Stimulated activated CD8-positive, alpha-beta memory T cell treated with anti-CD3 and anti-CD28 coated beads, Interleukin-12 subunit alpha, Interleukin-12 subunit beta, amount 100 ng/mL, for 1 hour (primary cell): ENCODE measurements at regions not wholly inside any gene's neighbourhood (a gene's known extent, or its start where the extent isn't known, plus 50 kb on each side); places are given as distances from the start of the nearest gene placed in this dataset.
"Not testable (repeated sequence)": the region's sequence is repeated elsewhere in the genome, so short reads cannot be mapped to it uniquely, and the experiment has no call there.

Experiments
- DNase-seq: peaks from one replicate; pipeline ENCODE4 v3.0.0-alpha.2; 2020; ENCODE audit warnings: low read depth

- no peak for DNase-seq
Observed at GRCh38 chr1:55822891-55823290, 607.7 kb upstream of the USP24 start.

GRCh38 chr1:55821234-55821633 lies 606.1 kb upstream of the USP24 start:
- no peak for DNase-seq

DNA sequence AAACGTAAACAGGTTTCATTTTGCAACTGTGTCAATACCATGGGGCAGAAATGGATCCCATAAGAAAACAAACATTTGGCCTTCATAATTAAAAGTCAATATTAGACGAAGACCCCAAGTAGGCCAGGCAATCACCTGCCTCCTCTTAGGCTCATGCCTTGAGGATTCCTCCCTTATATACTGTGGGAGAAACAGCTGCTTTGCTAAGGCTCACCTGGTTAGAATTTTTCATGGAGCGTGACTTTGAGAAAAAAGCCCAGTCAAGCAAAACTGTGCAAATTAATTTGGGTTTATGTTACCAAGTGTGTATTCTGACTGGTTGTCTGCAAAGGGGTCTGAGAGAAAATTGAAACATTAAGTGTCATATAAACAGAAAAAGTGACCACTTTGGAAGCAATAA lies 605.3 kb upstream of the USP24 start:
- DNase-seq, result no peak

DNA sequence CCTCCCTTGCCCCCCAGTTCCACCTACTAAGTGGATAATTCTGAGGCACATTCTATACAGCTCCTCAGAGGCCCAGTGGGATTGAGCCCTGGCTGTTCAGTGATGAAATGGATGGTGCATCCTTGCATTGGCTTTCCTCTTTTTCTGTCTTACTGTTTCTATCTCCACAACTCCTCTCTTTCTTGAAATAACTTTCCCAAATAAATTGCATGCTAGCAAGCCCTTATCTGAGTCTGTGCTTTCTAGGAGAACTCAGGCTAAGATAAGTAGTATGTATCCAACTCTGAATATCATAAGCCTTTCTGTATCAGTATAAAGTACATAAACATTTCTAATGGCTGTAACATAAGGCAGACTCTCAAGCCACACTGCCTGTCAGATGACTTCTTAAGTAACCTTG lies 603.8 kb upstream of the USP24 start:
- no peak for DNase-seq

- DNase-seq, result no peak
Observed at GRCh38 chr1:55816456-55817426, 601.6 kb upstream of the USP24 start.

- DNase-seq, result no peak
Observed at GRCh38 chr1:55815745-55816455, 600.7 kb upstream of the USP24 start.

- no peak for DNase-seq
Observed at GRCh38 chr1:55814967-55815366, 599.8 kb upstream of the USP24 start.

DNA sequence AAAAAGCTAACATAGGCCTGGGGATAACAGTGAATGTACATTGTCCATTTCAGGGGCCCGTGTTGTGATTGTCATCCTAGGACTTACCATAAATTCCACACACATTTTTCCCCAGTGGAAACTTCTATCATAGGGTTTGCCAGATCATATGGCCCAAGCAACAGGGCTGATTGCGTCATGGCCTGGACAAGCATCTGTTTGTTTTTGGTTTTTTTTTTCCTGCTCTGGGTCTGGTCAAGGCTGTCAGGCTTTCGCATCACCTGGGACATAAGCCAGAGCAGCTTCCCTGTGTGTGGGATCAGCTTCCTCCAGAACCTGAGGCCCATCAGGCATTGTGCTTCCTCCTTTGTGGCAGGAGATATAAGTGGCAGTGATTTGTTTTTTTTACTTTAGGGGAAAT lies 598.5 kb upstream of the USP24 start:
- DNase-seq, result no peak

- DNase-seq, result no peak
Observed at GRCh38 chr1:55812281-55812680, 597.1 kb upstream of the USP24 start.

DNA sequence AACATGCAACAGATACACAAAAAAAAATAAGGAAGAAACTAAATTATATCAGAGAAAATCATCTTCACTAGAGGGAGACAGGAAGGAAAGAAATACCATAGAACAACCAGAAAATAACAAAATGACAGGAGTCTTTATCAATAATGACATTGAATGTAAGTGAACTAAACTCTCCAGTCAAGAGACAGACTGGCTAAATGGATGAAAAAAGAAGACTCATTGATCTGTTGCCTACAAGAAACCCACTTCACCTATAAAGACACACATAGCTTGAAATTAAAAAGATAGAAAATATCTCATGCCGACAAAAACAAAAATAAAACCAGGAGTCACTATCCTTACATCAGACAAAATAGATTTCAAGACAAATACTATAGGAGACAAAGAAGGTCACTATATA lies 593.1 kb upstream of the USP24 start:
- DNase-seq, result no peak

DNA sequence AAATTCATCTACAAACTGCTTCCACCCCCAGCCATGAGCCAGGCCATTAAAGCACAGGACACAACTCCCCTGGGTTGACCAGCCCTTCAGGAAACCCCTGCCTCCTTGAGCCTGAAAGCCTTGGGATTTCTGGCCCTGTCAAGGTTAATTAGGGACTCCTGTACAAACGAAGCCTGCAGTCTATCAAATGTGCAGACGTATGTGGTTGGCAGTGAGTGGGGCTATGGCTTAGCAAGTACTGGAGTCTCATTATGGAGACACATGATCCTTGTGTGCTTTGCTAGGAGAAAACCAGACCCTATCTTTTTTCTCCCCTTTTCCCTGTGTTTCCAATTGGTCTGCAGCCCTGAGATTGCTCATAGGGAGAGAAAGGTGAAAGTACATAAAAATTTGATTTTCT lies 588.3 kb upstream of the USP24 start:
- no peak for DNase-seq

- no peak for DNase-seq
Observed at GRCh38 chr1:55801481-55801880, 586.3 kb upstream of the USP24 start.

DNA sequence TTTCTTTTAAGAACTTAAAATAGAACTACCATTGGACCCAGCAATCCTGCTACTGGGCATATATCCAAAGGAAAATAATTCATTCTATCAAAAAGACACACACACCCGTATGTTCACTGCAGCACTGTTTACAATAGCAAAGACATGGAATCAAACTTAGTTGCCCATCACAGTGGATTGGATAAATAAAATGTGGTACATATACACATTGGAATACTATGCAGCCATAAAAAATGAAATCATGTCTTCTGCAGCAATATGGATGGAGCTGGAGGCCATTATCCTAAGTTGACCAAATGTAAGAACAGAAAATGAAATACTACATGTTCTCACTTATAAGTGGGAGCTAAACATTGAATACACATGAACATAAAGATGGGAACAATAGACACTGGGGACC lies 585.3 kb upstream of the USP24 start:
- DNase-seq, result no peak

DNA sequence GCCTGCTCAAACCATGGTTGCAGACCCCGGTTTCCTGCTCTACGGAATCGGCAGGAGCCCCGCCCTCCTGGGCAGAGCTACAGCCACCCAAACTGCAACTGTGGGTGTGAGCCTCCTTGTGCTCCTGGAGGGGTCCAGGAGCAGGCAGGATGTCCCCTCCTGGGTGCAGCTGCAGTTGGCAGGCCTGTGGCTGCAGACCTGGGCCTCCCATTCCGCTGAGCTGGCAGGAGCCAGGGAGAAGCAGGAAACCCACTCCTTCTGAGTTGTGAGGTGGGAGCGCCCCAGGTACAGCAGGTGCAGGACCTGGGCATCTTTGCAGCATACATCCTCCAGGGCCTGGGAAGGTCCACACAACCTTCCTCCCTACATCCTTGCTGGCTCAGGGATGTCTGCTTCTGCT lies 578.7 kb upstream of the USP24 start:
- DNase-seq, result no peak

GRCh38 chr1:55792870-55793269 lies 577.7 kb upstream of the USP24 start:
- DNase-seq, result no peak

GRCh38 chr1:55789466-55789865 lies 574.3 kb upstream of the USP24 start:
- no peak for DNase-seq

GRCh38 chr1:55786396-55786795 lies 571.2 kb upstream of the USP24 start:
- no peak for DNase-seq

DNA sequence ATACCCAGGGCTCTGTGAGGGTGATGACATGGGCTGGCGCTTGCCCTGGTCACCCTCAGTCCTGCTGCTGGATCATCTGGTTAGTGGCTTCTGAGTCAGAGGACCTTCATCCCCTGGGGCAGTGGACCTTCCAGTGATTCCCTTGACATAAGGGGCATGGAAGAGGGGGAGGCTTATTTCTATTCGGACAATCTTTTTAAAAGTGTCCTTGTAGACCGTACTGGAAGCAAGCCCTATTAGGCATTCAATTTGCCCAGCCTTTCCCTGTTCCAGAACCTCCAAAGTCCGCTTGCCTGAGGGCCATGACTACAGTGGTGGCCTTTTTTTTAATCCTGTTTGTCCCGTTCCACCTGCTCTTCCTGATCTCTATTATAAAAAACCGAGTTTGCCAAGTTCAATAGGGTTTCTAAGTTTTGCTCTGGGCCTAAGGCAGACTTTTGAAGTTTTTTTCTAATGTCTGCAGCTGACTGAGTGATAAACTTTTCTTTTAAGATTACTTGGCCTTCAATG lies 569.8 kb upstream of the USP24 start:
- not testable (repeated sequence) for DNase-seq

GRCh38 chr1:55781944-55782482 lies 566.8 kb upstream of the USP24 start:
- no peak for DNase-seq

GRCh38 chr1:55781003-55781402 lies 565.8 kb upstream of the USP24 start:
- DNase-seq, result no peak

DNA sequence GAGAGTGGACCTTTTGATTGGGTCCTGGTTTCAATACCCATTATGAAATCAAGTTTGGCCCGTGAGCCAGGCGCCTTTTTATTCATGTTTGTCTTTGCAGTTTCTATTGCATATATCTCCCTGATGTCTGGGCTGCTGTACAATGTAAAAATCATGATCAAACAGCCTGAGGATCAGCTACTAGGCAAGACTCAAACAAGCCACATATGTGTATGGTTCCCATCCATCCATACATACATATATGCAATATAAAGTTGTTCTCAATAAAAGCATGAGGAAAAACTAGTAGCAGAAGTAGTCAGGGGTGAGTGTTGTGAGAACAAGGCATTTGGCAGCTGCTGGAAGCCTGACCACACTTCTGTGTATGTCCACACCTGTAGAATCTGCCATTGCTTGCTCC lies 562.4 kb upstream of the USP24 start:
- DNase-seq, result no peak

DNA sequence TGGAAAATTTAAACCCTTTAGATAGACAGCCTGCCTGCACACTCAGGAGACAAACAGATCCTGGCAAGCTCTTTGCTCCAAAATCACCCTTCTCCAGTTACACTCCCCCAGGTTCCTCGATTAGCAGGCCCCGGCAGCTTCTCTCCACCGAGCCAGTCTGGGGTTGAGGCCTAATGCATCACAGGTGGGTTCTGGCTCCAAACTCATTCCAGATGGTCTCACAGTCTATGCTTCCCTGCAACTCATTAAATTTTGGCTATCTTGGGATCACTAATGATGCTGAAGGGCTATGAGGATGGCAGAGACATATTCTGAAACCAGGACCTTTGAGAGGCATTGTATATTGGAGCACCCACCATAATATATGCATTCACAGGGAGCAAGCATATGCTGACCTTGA lies 559.8 kb upstream of the USP24 start:
- no peak for DNase-seq

GRCh38 chr1:55774446-55774845 lies 559.3 kb upstream of the USP24 start:
- DNase-seq, result no peak
